Esophagus muscularis mucosa (tissue), 4 donors: ENCODE measurements at regions not wholly inside any gene's neighbourhood (a gene's known extent, or its start where the extent isn't known, plus 50 kb on each side); places are given as distances from the start of the nearest gene placed in this dataset.

Experiments used
- DNase-seq: peaks from one replicate; pipeline ENCODE4 v3.0.0-alpha.2; 2017; ENCODE audit errors: extremely low spot score
- H3K27ac ChIP-seq, 4 donors: fragments of 200-600 bp; sonication (generic); replicated peaks in 1 of 4; 1 replicate in 3 of 4; 2 replicates in 1 of 4; pipeline ENCODE4 v1.5.1; 2016 to 2019; ENCODE audit warnings: mild to moderate bottlenecking in 1 of 4
- H3K27me3 ChIP-seq, 4 donors: fragments of 200-600 bp; sonication (generic); one replicate each; pipeline versions ENCODE4 v1.5.1 to v1.6.0; 2016 to 2019
- H3K36me3 ChIP-seq, 4 donors: fragments of 200-600 bp; sonication (generic); one replicate each; pipeline ENCODE4 v1.5.1; 2016 to 2019
- H3K4me1 ChIP-seq, 4 donors: fragments of 200-600 bp; sonication (generic); one replicate each; pipeline ENCODE4 v1.5.1; 2016 to 2019
- H3K4me3 ChIP-seq, 4 donors: fragments of 200-600 bp; sonication (generic); 1 replicate in 2 of 4; 2 replicates in 2 of 4; pipeline ENCODE4 v1.5.1; 2016 to 2019; ENCODE audit warnings: mild to moderate bottlenecking in 4 of 4, moderate library complexity in 1 of 4
- H3K9me3 ChIP-seq, 4 donors: fragments of 200-600 bp; sonication (generic); 1 replicate in 3 of 4; 2 replicates in 1 of 4; pipeline ENCODE4 v1.5.1; 2016 to 2019
- CTCF ChIP-seq, 3 experiments: fragments of 200-600 bp in 2 of 3; fragments of 450-650 bp in 1 of 3; sonication (generic) in 2 of 3; IDR thresholded peaks; one replicate each; pipeline ENCODE4 v1.5.1; 2017 to 2019; ENCODE audit warnings: antibody characterized with exemption in 3 of 3, mild to moderate bottlenecking in 2 of 3, moderate library complexity in 1 of 3
- EP300 ChIP-seq: sonication (generic); formaldehyde crosslinking; IDR thresholded peaks from one replicate; pipeline ENCODE4 v1.6.1; 2017; ENCODE audit warnings: antibody characterized with exemption
- POLR2A ChIP-seq: fragments of 450-650 bp; IDR thresholded peaks from one replicate; pipeline ENCODE4 v1.6.1; 2017; ENCODE audit warnings: antibody characterized with exemption, moderate library complexity, mild to moderate bottlenecking, low read depth
- POLR2AphosphoS5 ChIP-seq, 2 donors: sonication (generic); formaldehyde crosslinking; IDR thresholded peaks; one replicate each; pipeline ENCODE4 v1.6.1; 2017; ENCODE audit warnings: antibody characterized with exemption in 2 of 2
- WGBS: methylation state at CpG from one replicate; pipeline ENCODE4 v1.1.5; 2018; 5-methylcytosine and 5-hydroxymethylcytosine counted together
- intact Hi-C: fragments of 100-400 bp; cut with DNase I; formaldehyde crosslinking; loops from one replicate; pipeline ENCODE4 v1.15.1; 2023

GRCh38 chr6:120785459-120786086 lies 548.7 kb downstream of the TBC1D32 start:
- Histone ChIP-seq H3K27me3 (no peaks in the 10 kb centered on the region), H3K27ac (no peak overlapping the region), H3K4me1 (no peaks in the 10 kb centered on the region), H3K9me3 (no peaks in the 10 kb centered on the region), H3K4me3 (no peak overlapping the region), H3K36me3 (no peaks in the 10 kb centered on the region)
- WGBS = 81% methylated on average over 7 of the region's 7 CpGs
- TF ChIP-seq POLR2A = no peak
- TF ChIP-seq EP300 = no peak
- TF ChIP-seq POLR2AphosphoS5 (IDR thresholded peaks at IDR 0.05) = no peak
- no peak for TF ChIP-seq CTCF (IDR thresholded peaks at IDR 0.05)
- DNase-seq = no peak
- intact Hi-C loops = no loop called here

- DNase-seq = no peak
- Histone ChIP-seq H3K27ac (no peak overlapping the region), H3K27me3 (no peaks in the 10 kb centered on the region), H3K4me1 (no peaks in the 10 kb centered on the region), H3K36me3 (no peaks in the 10 kb centered on the region), H3K4me3 (no peak overlapping the region), H3K9me3 (peaks cover 0 to 7% (median 0%) of the 10 kb centered on the region in 4 donors)
- no CpG with 5 or more reads among the region's 4 CpGs for WGBS
- TF ChIP-seq POLR2A = no peak
- TF ChIP-seq POLR2AphosphoS5 (IDR thresholded peaks at IDR 0.05) = no peak
- no peak for TF ChIP-seq CTCF (IDR thresholded peaks at IDR 0.05)
- no peak for TF ChIP-seq EP300
- intact Hi-C loops = no loop called here
Observed at GRCh38 chr6:120779441-120779840, 554.8 kb downstream of the TBC1D32 start.

- TF ChIP-seq CTCF (IDR thresholded peaks at IDR 0.05) (no peak), POLR2A (no peak), EP300 (no peak), POLR2AphosphoS5 (IDR thresholded peaks at IDR 0.05) (no peak)
- H3K4me1 ChIP-seq = no peaks in the 10 kb centered on the region
- DNase-seq = no peak
- H3K9me3 ChIP-seq = peaks cover 0 to 7% (median 0%) of the 10 kb centered on the region in 4 donors
- H3K27ac ChIP-seq = no peak overlapping the region
- intact Hi-C loops = no loop called here
- 65% methylated on average over 3 of the region's 3 CpGs for WGBS
- H3K36me3 ChIP-seq = no peaks in the 10 kb centered on the region
- no peaks in the 10 kb centered on the region for H3K27me3 ChIP-seq
- H3K4me3 ChIP-seq = no peak overlapping the region
Observed at GRCh38 chr6:120775698-120776097, 558.6 kb downstream of the TBC1D32 start.

GRCh38 chr6:120774275-120774674 lies 560.0 kb downstream of the TBC1D32 start:
- Histone ChIP-seq H3K36me3 (no peaks in the 10 kb centered on the region), H3K4me1 (no peaks in the 10 kb centered on the region), H3K27me3 (no peaks in the 10 kb centered on the region), H3K9me3 (peaks cover 0 to 7% (median 0%) of the 10 kb centered on the region in 4 donors), H3K4me3 (no peak overlapping the region), H3K27ac (no peak overlapping the region)
- DNase-seq = no peak
- intact Hi-C loops = no loop called here
- WGBS = 85% methylated on average over 1 of the region's 1 CpG
- TF ChIP-seq POLR2AphosphoS5 (IDR thresholded peaks at IDR 0.05) = no peak
- no peak for TF ChIP-seq POLR2A
- TF ChIP-seq EP300 = no peak
- no peak for TF ChIP-seq CTCF (IDR thresholded peaks at IDR 0.05)

GRCh38 chr6:120771019-120771418 lies 563.3 kb downstream of the TBC1D32 start:
- WGBS = 88% methylated on average over 4 of the region's 4 CpGs
- no peak overlapping the region for H3K4me3 ChIP-seq
- no peaks in the 10 kb centered on the region for H3K9me3 ChIP-seq
- no peaks in the 10 kb centered on the region for H3K27me3 ChIP-seq
- intact Hi-C loops = no loop called here
- H3K36me3 ChIP-seq = no peaks in the 10 kb centered on the region
- DNase-seq = no peak
- H3K27ac ChIP-seq = no peak overlapping the region
- TF ChIP-seq POLR2AphosphoS5 (IDR thresholded peaks at IDR 0.05) (no peak), POLR2A (no peak), CTCF (IDR thresholded peaks at IDR 0.05) (no peak), EP300 (no peak)
- H3K4me1 ChIP-seq = no peaks in the 10 kb centered on the region
